HG02973 (cell line): ENCODE measurements at regions not wholly inside any gene's neighbourhood (a gene's known extent, or its start where the extent isn't known, plus 50 kb on each side); places are given as distances from the start of the nearest gene placed in this dataset.
"Not testable (repeated sequence)": the region's sequence is repeated elsewhere in the genome, so short reads cannot be mapped to it uniquely, and the experiment has no call there.

Experiments used
- ATAC-seq: cut with Tn5 transposase; IDR thresholded peaks from one replicate; pipeline ENCODE4 v1.9.1; 2021; ENCODE audit warnings: moderate library complexity; ENCODE audit not compliant: unreplicated experiment

- ATAC-seq: no peak
Measured at GRCh38 chr5:87183896-87184295, 83.8 kb upstream of the RASA1 start.

GRCh38 chr5:87184605-87185004 lies 83.1 kb upstream of the RASA1 start:
- ATAC-seq: no peak

DNA sequence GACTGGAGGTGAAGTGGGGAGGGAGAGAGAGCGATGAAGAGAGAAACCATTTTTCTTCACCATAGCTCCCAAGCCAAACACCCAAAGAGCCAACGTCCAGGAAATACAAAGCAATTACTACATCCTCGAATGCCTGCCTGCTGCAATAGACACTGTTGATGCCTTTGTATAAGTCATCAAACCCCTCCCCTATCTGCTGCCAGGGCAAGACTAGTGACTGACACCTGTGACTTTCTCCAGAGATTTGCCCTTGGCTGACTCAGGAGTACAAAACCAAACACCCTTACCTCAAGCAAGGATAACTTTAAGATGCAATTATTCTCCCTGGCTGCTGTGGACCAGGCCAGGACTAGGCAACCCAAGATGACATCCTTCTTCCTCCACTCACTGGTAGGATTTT lies 81.8 kb upstream of the RASA1 start:
- ATAC-seq: no peak

DNA sequence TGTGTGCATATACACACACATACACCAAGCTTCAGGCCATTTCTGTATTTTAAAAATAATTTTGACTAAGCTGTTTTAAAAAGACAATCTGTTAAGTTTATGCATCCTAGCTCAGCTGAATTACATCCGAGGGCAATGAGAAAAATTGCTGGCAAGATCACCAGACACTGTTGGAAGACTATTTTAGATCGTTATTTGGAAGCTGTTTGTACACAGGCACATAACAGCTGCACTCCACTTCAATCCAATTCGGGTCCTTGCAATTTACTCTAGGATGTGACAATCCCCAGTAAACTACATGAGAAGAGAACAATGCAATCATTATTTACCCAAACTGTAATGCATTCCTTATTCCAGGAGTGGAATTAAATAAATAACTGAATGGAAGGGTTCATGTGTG lies 79.3 kb upstream of the RASA1 start:
- ATAC-seq: no peak

DNA sequence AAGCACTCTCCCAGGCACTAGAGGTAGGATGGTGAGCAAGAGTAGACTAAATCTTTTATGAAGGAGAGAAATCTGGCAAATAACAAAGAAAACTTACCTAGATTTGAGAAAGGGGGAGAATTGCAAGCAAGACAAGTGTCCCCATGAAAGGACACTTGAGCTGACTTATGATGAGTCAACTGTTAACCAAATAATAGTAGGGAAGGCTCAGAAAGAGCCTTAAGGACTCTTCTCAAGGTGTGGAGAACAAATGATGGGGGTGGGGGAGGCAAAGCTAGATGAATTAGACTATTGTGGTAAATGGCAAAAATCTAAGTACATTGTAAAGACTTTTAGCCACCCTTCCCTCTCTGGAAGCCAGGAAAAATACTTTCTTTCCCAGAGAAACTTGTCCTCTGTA lies 77.6 kb upstream of the RASA1 start:
- ATAC-seq: no peak

DNA sequence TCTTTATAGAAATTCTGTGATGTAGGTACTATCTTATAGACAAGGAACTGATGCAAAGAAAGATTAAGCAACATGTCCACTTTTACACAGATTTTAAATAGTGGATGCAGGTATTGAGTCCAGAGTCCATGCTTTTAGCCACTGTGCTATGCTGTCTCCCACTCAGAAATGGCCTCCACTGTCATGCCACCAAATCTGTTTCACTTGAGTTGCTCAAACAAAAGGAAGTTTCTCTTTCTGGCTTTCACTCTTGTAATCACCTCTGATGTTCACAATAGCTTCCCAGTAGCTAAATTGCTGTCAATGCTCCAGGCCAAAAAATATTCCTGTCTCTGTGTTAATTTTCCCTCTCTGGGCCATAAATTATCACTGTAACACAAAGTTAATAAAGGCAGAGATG lies 77.0 kb upstream of the RASA1 start:
- ATAC-seq: peak; percentile 68

GRCh38 chr5:87191645-87192044 lies 76.0 kb upstream of the RASA1 start:
- ATAC-seq: no peak

- ATAC-seq: peak; percentile 71
Measured at GRCh38 chr5:87195104-87195591, 72.5 kb upstream of the RASA1 start.

DNA sequence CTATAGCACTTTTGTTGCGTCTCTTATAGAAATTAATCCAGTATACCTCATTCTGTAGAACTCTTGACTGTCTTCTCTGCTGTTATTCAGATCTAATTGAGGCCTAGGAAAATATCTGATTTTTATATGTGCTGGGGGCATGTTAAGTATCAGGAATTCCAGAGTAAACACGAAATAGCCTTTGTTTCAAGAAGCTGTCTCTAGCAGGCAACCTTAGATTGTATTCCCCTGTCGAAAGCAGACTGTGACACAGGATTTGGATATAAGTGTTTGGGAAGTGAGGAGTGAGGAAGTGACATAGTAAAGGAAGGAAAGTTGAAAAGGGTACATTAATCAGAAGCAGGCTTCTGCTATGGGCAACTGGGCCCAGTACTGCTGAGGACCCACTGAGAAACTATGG lies 72.1 kb upstream of the RASA1 start:
- no peak for ATAC-seq

DNA sequence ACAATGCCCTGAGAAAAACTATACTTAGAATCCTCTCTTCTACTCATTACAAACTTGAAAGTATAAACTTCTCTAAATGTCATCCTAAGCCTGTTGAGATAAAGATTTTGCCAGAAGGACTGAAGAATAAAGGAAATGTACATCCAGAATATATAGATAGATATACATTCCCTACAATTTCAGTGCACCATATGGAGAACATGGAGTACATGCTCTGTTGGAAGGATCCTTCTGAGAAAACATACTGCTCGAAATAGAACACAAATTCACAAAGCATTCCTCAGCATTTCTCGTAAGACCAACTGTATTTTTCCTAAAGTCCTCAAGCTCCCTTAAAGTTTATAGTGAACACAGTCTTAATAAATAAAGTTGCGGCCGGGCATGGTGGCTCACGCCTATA lies 69.7 kb upstream of the RASA1 start:
- no peak for ATAC-seq

GRCh38 chr5:87199246-87199645 lies 68.4 kb upstream of the RASA1 start:
- not testable (repeated sequence) for ATAC-seq

GRCh38 chr5:87199704-87200103 lies 68.0 kb upstream of the RASA1 start:
- not testable (repeated sequence) for ATAC-seq

- no peak for ATAC-seq
Measured at GRCh38 chr5:87210076-87210475, 57.6 kb upstream of the RASA1 start.

DNA sequence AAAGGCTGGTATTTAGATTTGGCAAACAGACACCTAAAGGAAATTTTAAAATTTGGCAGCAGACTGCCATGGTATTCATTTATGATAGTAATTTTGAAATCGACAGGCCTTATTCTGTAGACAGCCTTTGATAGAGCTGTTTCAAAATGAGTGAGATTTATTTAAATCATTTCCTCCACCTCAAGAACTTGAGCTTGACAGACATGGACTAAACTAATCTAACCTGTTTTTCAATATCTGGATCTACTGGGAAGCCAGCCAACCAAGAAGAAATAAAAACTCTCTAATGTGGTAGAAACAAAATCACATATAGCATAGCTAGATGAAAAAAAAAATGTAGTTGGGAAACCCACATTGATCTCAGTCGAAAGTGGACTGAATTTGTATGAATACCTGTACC lies 56.9 kb upstream of the RASA1 start:
- no peak for ATAC-seq

DNA sequence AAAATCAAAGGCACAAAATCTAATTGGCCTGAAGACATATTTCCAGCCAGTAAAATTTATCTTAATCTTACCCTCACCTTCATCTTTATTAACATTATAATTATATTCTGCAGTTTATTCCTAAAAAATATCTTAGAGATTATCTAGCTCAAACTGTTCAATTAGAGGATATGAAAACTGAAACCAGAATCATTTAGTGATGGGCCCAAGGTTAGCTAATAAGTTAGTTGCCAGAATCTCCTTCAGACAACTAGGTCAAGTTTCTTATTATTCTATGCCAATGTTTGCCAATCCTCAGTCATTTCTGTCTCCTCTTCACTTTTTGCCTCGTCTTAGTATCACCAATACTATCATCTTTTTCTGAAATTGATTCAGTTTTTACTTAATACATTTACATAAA lies 56.0 kb upstream of the RASA1 start:
- ATAC-seq: no peak

- not testable (repeated sequence) for ATAC-seq
Measured at GRCh38 chr5:87212183-87212582, 55.5 kb upstream of the RASA1 start.

DNA sequence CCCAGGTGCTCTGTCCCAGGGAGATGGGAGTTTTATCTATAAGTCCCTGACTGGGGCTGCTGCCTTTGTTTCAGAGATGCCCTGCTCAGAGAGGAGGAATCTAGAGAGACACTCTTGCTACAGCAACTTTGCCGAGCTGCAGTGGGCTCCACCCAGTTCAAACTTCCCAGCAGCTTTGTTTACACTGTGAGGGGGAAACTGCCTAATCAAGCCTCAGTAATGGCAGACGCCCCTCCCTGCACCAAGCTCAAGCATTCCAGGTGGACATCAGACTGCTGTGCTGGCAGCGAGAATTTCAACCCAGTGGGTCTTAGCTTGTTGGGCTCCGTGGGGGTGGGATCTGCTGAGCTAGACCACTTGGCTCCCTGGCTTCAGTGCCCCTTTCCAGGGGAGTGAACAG lies 50.2 kb upstream of the RASA1 start:
- ATAC-seq: not testable (repeated sequence)
